Natural killer cell treated with Interleukin-12 subunit alpha and Interleukin-12 subunit beta and Interleukin-15 and Interleukin-18, amount 100 ng/mL, for 72 hours (primary cell): ENCODE measurements at regions not wholly inside any gene's neighbourhood (a gene's known extent, or its start where the extent isn't known, plus 50 kb on each side); places are given as distances from the start of the nearest gene placed in this dataset.

Source experiments
- ATAC-seq, 2 donors: fragments of 150-1000 bp; cut with Tn5 transposase in 1 of 2; sonication (Bioruptor Pico), chemical (Tn5 transposase) in 1 of 2; 2 replicates each; pipeline ENCODE4 v1.10.0; 2021
- DNase-seq: peaks from one replicate; pipeline ENCODE4 v3.0.0; 2022; ENCODE audit warnings: low spot score
- H3K27ac Mint-ChIP-seq, 2 donors: 1 replicate in 1 of 2; 2 replicates in 1 of 2; pipeline ENCODE4 v1.8.0; 2022; ENCODE audit warnings: mixed read lengths in 2 of 2, mild to moderate bottlenecking in 1 of 2, moderate library complexity in 1 of 2
- H3K27me3 Mint-ChIP-seq, 2 donors: 1 replicate in 1 of 2; 2 replicates in 1 of 2; pipeline ENCODE4 v1.8.0; 2022; ENCODE audit warnings: mixed read lengths in 2 of 2
- H3K36me3 Mint-ChIP-seq: one replicate; pipeline ENCODE4 v1.8.0; 2022; ENCODE audit warnings: mixed read lengths
- H3K4me1 Mint-ChIP-seq, 2 donors: 1 replicate in 1 of 2; 2 replicates in 1 of 2; pipeline ENCODE4 v1.8.0; 2022; ENCODE audit warnings: low read depth in 2 of 2, mixed read lengths in 2 of 2, mild to moderate bottlenecking in 1 of 2
- H3K4me3 Mint-ChIP-seq: one replicate; pipeline ENCODE4 v1.8.0; 2022; ENCODE audit warnings: mixed read lengths
- H3K9me3 Mint-ChIP-seq: 2 replicates; pipeline ENCODE4 v1.8.0; 2022; ENCODE audit warnings: mixed read lengths

DNA sequence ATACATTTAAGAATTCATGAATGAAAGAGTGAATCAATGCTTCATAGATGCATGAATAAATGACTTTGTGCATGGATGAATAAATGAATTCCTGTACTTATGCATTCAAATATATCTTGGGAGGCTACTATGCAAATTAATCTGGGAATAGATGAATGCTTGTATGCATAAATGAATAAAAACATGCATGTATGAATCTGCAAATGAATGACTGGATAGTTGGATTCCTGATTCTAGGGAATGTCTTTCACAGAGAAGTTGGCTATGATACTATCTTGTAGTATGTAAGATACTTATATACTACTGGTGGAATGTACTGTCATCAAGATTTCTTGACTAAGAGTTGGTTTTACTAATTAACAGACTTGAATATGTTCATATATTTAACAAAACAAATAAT, 75.3 kb upstream of the ASTN2 start:
- ATAC-seq (no peak), DNase-seq (no peak)
- Mint-ChIP-seq H3K4me3 (no peak overlapping the region), H3K36me3 (no peaks in the 10 kb centered on the region), H3K9me3 (no peaks in the 10 kb centered on the region), H3K4me1 (peaks cover 4 to 18% of the 10 kb centered on the region in 2 donors), H3K27ac (no peak overlapping the region), H3K27me3 (peaks cover 0 to 5% of the 10 kb centered on the region in 2 donors)

DNA sequence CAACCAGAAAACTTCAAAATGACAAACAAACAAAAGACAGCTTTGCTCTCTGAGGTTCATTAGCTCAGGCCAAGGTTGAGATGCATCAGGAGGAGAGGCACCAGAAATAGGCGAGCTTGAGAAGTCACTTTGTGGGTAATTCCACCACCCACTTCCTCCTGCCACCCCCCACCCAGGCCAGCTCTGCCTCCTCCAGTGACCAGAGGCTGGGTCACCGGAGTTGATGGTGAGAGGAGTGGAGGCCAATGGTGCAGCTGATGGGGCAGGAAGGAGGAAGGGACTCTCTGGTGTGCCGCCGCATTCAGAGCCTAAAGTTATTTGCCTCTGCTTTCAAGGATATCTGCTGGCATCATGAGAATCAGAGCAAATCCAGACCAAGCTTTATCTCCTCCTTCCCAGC, 73.8 kb upstream of the ASTN2 start:
- H3K9me3 Mint-ChIP-seq: no peaks in the 10 kb centered on the region
- H3K27ac Mint-ChIP-seq: peak overlapping the region in 1 of 2 donors; percentile 28
- H3K27me3 Mint-ChIP-seq: peaks cover 0 to 5% of the 10 kb centered on the region in 2 donors
- ATAC-seq: no peak
- no peak overlapping the region for H3K4me3 Mint-ChIP-seq
- no peak for DNase-seq
- H3K36me3 Mint-ChIP-seq: no peaks in the 10 kb centered on the region
- H3K4me1 Mint-ChIP-seq: peaks cover 0 to 14% of the 10 kb centered on the region in 2 donors

DNA sequence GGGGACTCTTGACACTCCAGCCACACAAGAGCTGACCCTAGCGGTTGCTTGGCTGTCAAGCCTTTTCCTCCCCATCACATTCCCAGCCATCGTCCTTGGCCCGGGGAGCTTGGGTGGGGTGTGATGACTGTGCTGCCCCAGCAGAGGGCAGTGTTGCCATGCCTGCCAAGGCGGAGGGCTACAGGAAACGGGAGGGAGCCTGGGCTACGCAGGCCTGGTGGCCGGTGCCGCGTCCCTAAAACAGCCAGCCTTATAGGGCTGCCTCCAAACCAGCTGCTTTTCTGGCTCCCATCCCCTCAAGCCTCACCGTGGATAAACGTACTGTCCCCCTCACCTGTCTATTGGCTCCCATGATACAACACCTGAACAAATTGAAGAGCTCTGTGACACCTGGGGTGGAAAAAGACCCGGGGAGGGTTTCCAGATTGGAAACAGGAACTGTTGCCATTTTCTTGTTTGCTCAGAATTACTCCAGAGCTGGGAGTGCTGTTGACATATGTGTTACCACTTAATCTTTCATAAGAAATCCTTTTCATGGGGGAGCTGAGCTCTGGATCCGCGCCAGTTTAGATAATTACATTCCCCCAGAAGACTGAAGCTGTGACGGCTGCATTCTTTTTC, 72.8 kb upstream of the ASTN2 start:
- H3K9me3 Mint-ChIP-seq: no peaks in the 10 kb centered on the region
- no peaks in the 10 kb centered on the region for H3K36me3 Mint-ChIP-seq
- H3K27me3 Mint-ChIP-seq: peaks cover 0 to 9% of the 10 kb centered on the region in 2 donors
- ATAC-seq (peak; percentile 88 to 92), DNase-seq (peak; percentile 66)
- peak overlapping the region in 1 of 2 donors; percentile 28 for H3K27ac Mint-ChIP-seq
- H3K4me3 Mint-ChIP-seq: no peak overlapping the region
- peaks cover 0 to 14% of the 10 kb centered on the region in 2 donors for H3K4me1 Mint-ChIP-seq

DNA sequence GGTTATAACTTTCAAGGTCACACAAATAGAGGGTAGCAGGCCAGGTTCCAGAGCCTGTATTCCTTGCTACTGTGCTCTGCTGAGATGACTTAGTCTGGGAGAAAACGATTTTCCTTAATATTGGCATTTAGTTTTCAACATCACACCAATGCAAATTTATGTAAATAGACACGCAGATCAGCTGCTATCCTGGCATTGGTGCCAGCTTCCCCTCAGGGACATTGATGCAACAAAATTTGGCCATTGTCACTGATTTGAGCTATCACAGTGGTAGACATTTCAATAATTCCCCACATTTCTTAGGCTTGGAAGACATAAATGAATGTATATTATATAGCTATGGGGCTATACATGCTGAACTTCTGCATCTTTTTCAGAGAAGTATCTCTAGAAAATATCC, 71.6 kb upstream of the ASTN2 start:
- Mint-ChIP-seq H3K36me3 (no peaks in the 10 kb centered on the region), H3K9me3 (no peaks in the 10 kb centered on the region), H3K27me3 (peaks cover 0 to 9% of the 10 kb centered on the region in 2 donors), H3K4me3 (no peak overlapping the region), H3K27ac (no peak overlapping the region), H3K4me1 (peaks cover 0 to 14% of the 10 kb centered on the region in 2 donors)
- ATAC-seq (no peak), DNase-seq (no peak)

DNA sequence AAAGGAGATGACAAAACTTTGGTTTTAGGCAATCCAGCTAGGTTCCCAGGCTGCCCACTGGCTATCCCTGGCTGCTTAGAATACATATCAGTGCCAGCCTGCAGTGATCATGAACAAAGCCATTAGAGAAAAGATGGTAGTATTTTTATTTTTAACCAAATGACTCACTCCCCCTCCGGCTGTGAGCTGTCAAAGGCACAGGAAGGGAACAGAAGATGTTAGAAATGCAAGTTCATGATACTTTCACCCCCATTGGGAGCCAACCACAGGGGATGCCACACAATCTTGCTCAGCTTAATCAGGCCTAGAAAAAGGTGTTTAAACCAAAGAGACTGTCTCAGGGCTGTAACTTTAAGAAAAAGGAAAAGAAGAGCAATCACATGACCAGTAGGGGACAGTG, 70.3 kb upstream of the ASTN2 start:
- H3K27me3 Mint-ChIP-seq: peaks cover 0 to 10% of the 10 kb centered on the region in 2 donors
- no peaks in the 10 kb centered on the region for H3K36me3 Mint-ChIP-seq
- ATAC-seq (no peak), DNase-seq (no peak)
- H3K27ac Mint-ChIP-seq: no peak overlapping the region
- no peak overlapping the region for H3K4me3 Mint-ChIP-seq
- peaks cover 0 to 14% of the 10 kb centered on the region in 2 donors for H3K4me1 Mint-ChIP-seq
- no peaks in the 10 kb centered on the region for H3K9me3 Mint-ChIP-seq

DNA sequence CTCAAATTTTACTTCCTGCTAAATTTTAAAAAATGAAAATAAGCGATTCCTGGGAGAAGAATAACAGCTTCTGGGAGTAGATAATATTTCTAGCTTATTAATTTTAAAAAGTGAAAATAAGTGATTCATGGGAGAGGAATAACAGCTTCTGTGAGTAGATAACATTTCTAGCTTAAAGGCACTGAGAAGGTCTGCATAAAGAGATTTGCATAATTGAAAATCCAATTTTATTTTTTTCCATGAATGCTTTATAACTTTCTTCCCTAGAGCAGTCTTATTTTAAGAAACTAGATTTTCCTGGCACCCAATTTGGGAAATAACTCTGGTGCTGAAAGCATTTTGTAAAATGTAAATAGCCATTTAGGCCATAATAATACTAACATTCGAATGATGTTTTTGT, 65.9 kb upstream of the ASTN2 start:
- ATAC-seq (no peak), DNase-seq (no peak)
- no peaks in the 10 kb centered on the region for H3K9me3 Mint-ChIP-seq
- H3K27me3 Mint-ChIP-seq: peaks cover 0 to 8% of the 10 kb centered on the region in 2 donors
- no peak overlapping the region for H3K4me3 Mint-ChIP-seq
- H3K27ac Mint-ChIP-seq: no peak overlapping the region
- H3K36me3 Mint-ChIP-seq: no peaks in the 10 kb centered on the region
- no peaks in the 10 kb centered on the region for H3K4me1 Mint-ChIP-seq

DNA sequence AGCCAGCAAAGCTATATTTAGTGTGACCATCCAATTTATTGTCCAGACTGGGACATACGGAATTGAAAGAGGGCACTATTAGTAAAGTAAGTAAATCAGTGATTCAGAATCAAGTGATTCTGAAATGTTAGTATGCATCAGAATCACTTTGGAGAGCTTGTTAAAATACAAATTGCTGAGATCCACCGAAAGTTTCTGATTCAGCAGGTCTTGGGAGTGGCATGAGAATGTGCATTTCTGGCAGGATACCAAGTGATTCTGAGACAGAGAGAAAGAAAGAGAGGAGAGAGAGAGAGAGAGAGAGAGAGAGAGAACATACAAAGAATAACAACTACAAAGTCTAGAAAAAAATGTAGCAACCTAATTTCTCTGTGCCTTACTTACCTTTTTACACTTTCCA, 65.4 kb upstream of the ASTN2 start:
- H3K27me3 Mint-ChIP-seq: peaks cover 0 to 8% of the 10 kb centered on the region in 2 donors
- H3K9me3 Mint-ChIP-seq: peaks cover 4% of the 10 kb centered on the region
- no peak for DNase-seq
- H3K4me3 Mint-ChIP-seq: no peak overlapping the region
- no peaks in the 10 kb centered on the region for H3K4me1 Mint-ChIP-seq
- no peak overlapping the region for H3K27ac Mint-ChIP-seq
- ATAC-seq: no peak
- H3K36me3 Mint-ChIP-seq: no peaks in the 10 kb centered on the region

DNA sequence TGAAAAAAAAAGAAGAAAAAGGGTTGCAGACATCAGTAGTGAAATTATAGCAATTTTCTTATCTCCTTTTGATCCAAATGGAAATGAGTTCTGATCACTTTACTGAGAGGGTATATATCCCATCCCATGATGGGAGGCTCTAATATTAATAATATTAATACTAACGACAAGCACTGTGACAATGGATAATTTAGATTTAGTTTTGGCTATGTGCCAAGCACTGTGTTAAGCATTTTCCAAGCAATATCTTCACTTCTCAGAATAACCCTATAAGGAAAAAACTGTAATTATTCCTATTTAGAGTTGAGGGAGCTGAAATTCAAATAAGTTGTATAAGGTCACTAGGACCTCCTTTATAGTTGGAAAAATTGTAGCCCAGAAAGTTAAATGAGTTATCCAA, 58.4 kb upstream of the ASTN2 start:
- no peak for DNase-seq
- H3K36me3 Mint-ChIP-seq: no peaks in the 10 kb centered on the region
- H3K27ac Mint-ChIP-seq: no peak overlapping the region
- ATAC-seq: no peak
- peaks cover 4% of the 10 kb centered on the region for H3K9me3 Mint-ChIP-seq
- H3K4me1 Mint-ChIP-seq: no peaks in the 10 kb centered on the region
- no peak overlapping the region for H3K4me3 Mint-ChIP-seq
- peaks cover 0 to 5% of the 10 kb centered on the region in 2 donors for H3K27me3 Mint-ChIP-seq

DNA sequence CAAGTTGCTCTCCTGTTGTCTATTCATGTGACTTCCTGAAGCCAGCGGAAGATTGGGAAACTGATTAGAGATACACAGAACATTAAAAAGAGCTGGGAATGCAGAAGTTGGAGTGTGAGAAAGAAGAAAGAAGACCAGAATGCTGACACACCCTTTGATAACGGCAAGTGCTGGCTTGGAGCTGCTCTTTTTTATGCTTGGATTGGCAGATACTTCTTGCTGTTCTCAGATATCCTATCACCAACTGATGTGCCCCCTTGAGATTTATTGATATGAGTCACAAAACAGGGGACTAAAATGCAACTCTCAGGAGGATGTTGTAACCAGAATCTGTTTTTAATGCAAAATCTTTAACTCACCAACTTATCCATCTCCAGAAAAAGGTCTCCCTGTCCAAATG, 56.0 kb upstream of the ASTN2 start:
- ATAC-seq (no peak), DNase-seq (no peak)
- no peaks in the 10 kb centered on the region for H3K4me1 Mint-ChIP-seq
- H3K9me3 Mint-ChIP-seq: peaks cover 4% of the 10 kb centered on the region
- no peak overlapping the region for H3K4me3 Mint-ChIP-seq
- no peak overlapping the region for H3K27ac Mint-ChIP-seq
- no peaks in the 10 kb centered on the region for H3K36me3 Mint-ChIP-seq
- peaks cover 0 to 5% of the 10 kb centered on the region in 2 donors for H3K27me3 Mint-ChIP-seq

DNA sequence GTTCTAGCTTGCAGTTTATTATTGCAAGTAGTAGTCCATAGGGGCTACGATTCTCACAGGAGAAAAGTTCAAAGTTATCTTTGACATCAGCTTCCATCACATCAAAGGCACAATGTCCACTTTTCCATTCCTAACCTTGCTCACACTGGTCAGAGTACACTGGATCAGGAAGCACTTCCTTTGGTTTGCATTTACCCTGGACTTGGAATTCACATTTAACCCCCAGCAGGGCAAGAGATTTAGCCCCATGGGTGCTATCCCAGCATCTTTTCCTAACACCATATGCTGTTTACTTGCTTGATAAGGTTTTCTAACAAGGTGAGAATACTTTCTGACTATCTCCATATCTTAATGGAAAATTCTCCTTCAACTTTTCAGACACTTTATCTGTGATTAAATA, 55.6 kb upstream of the ASTN2 start:
- H3K27ac Mint-ChIP-seq: no peak overlapping the region
- no peaks in the 10 kb centered on the region for H3K4me1 Mint-ChIP-seq
- no peaks in the 10 kb centered on the region for H3K36me3 Mint-ChIP-seq
- peaks cover 1% of the 10 kb centered on the region for H3K9me3 Mint-ChIP-seq
- no peak overlapping the region for H3K4me3 Mint-ChIP-seq
- peaks cover 0 to 5% of the 10 kb centered on the region in 2 donors for H3K27me3 Mint-ChIP-seq
- DNase-seq (no peak), ATAC-seq (no peak)

DNA sequence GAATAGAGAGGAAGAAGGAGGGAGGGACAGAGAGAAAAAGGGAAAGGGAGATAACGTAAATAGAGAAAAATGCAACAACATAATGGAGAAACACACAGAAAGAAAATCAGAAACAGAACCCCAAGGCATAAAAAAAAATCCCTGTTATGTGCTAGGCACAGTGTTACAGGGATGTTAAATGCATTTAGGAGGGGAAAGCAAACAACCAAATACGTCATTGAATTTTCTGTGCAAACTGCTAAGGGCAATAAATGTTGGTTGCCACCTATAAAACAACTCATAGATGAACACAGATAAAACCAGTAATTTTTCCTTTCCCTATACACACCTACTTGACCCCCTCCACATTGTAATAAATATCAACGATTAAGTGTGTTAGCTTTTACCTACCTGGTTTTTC, 51.3 kb upstream of the ASTN2 start:
- Mint-ChIP-seq H3K27me3 (peaks cover 0 to 8% of the 10 kb centered on the region in 2 donors), H3K36me3 (no peaks in the 10 kb centered on the region), H3K27ac (no peak overlapping the region), H3K4me1 (no peaks in the 10 kb centered on the region), H3K4me3 (no peak overlapping the region), H3K9me3 (peaks cover 3% of the 10 kb centered on the region)
- no peak for ATAC-seq
- no peak for DNase-seq

DNA sequence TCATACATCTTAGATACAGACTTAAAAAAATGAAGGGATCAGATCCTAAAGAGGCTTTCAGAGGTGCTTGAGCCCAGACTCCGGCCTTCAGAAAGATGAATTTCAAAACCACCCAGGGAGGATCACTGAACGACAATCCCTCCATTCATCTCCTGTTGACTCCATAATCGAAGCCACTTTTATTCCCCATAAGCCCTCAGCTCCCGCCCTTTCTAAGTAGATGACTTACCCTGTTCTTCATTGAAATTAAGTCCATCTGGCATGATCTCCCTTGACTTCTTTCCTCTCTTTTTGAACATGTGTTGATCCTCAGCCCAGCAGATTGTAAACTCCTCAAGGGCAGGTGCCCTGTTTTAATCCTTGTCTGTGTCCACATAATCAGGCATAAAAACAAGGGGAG, 50.8 kb upstream of the ASTN2 start:
- ATAC-seq (no peak), DNase-seq (no peak)
- H3K9me3 Mint-ChIP-seq: peaks cover 3% of the 10 kb centered on the region
- H3K27ac Mint-ChIP-seq: no peak overlapping the region
- H3K36me3 Mint-ChIP-seq: no peaks in the 10 kb centered on the region
- H3K4me1 Mint-ChIP-seq: no peaks in the 10 kb centered on the region
- H3K4me3 Mint-ChIP-seq: no peak overlapping the region
- H3K27me3 Mint-ChIP-seq: peaks cover 0 to 8% of the 10 kb centered on the region in 2 donors

DNA sequence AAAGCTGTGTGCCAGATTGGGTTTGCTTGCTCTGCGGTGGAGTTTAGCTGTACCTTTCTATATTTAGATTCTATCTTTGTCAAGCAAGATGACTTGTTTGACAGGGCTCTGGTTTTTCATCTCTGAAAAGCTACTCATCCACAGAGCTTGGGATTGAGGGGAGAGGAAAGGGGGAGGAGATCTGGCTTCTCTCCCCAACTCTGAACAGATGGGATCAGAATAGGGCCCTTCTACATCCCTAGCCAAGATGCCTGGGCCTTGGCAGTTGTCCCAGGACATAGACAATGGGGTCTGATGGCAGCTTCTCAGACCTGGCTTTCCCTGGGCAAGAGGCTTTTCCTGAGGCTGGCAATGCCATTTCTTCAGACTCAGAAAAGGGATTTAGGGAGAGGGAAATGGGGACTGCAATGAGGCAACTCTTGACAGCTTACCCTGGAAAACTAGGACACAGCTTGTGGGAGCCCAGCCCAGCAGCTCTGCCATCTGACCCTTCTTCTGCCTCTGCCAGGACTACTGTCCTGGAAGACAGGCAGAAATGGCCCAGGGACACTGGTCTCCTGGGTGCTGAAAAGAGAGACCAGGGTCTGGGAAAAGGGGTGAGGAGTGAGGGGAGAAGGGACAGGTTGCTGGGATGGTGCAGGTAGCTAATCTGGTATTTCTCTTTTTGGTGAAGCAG, 50.2 kb upstream of the ASTN2 start:
- Mint-ChIP-seq H3K4me1 (no peaks in the 10 kb centered on the region), H3K36me3 (no peaks in the 10 kb centered on the region), H3K27me3 (peaks cover 0 to 8% of the 10 kb centered on the region in 2 donors), H3K9me3 (peaks cover 3% of the 10 kb centered on the region), H3K4me3 (no peak overlapping the region), H3K27ac (no peak overlapping the region)
- ATAC-seq (no peak), DNase-seq (no peak)
